Erythroblast (primary cell): ENCODE measurements at regions not wholly inside any gene's neighbourhood (a gene's known extent, or its start where the extent isn't known, plus 50 kb on each side); places are given as distances from the start of the nearest gene placed in this dataset.

Experiments
- GATA1 ChIP-seq: IDR thresholded peaks from 2 replicates; pipeline ENCODE4 v1.6.1; 2011; ENCODE audit warnings: low read depth, mild to moderate bottlenecking, control low read depth, low read length, moderate library complexity
- POLR2A ChIP-seq: IDR thresholded peaks from 2 replicates; pipeline ENCODE4 v1.6.1; 2011; ENCODE audit warnings: mild to moderate bottlenecking, low read length

DNA sequence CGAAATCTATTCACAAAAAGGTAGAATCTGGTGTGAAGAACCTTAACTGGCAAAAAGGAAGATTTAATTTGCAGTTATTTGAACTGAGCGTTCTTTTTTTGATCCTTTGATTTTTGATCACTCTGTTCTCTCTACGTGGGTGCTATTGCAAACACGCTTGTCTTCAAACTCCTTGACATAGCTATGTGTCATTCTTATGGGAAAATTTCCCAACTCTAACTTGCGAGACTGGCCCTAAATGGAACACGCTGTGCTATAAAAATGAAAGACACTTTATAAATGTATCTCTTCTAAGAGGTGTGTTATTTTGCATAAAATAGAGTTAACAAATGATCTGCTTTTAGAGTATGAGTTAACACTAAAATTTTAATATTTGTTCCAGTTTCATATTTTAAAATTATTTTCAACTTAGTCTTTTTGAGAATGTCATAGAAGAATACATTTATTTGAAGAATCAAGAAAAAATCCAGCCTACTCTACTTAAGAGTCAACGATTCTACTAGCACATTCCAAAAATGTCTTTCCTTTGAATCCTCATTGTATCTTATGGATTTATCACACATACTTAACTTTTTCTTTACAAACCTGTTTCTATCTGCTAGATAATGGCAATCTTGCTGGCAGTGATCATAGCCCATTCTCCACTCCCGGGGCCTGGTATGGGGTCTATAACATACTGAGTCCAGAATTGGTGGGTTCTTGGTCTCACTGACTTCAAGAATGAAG lies 610.0 kb upstream of the TBL1XR1 start:
- TF ChIP-seq POLR2A (no peak), GATA1 (no peak)
